Endothelial cell of umbilical vein (primary cell): ENCODE measurements at regions not wholly inside any gene's neighbourhood (a gene's known extent, or its start where the extent isn't known, plus 50 kb on each side); places are given as distances from the start of the nearest gene placed in this dataset.

ENCODE experiments used
- BruUV-seq: library from RNA; stranded (reverse); fragments of 400-500 nt; replicated peaks from 2 replicates; lab custom pipeline; 2021; lab: Mats Ljungman, UMichigan
- CTCF ChIA-PET: fragments of 300-600, 350-600 bp; sonication (Branson Sonifier 250); formaldehyde crosslinking; loops from one replicate; lab custom pipeline; 2021; ENCODE audit warnings: antibody characterized with exemption, inconsistent platforms; lab: Charles Lee
- POLR2A ChIA-PET: fragments of 300-600, 350-600 bp; sonication (Branson Sonifier 250); formaldehyde crosslinking; loops from one replicate; lab custom pipeline; 2021; ENCODE audit warnings: antibody characterized with exemption, inconsistent platforms; lab: Charles Lee
- DNase-seq: peaks from one replicate; pipeline ENCODE4 v3.0.0-alpha.2; 2011; ENCODE audit warnings: low read depth, low spot score
- FAIRE-seq: peaks from 2 replicates; lab custom pipeline; 2011; peaks lifted over from hg19 to GRCh38; lab: Jason Lieb, UNC
- H2AFZ ChIP-seq: 2 replicates; pipeline ENCODE4 v1.6.0; 2012; ENCODE audit warnings: low read depth, low read length, control low read depth, inconsistent platforms
- H3K27ac ChIP-seq: 2 replicates; pipeline ENCODE4 v1.5.1; 2011; ENCODE audit warnings: low read depth, mild to moderate bottlenecking, control low read depth, low read length, moderate library complexity; ENCODE audit not compliant: insufficient read depth
- H3K27me3 ChIP-seq, 2 experiments: 2 replicates each; pipeline versions ENCODE4 v1.6.0 to v1.6.1; 2011; ENCODE audit warnings: low read length in 2 of 2, mixed read lengths in 1 of 2; ENCODE audit not compliant: control insufficient read depth in 2 of 2, insufficient read depth in 2 of 2
- H3K36me3 ChIP-seq, 2 experiments: 2 replicates in 1 of 2; 3 replicates in 1 of 2; pipeline ENCODE4 v1.5.1; 2011; ENCODE audit warnings: low read length in 2 of 2, mild to moderate bottlenecking in 1 of 2, moderate library complexity in 1 of 2; ENCODE audit not compliant: control insufficient read depth in 2 of 2, insufficient read depth in 2 of 2; ENCODE audit errors: extremely low read depth in 1 of 2
- H3K4me1 ChIP-seq: 3 replicates; pipeline ENCODE4 v1.5.1; 2011; ENCODE audit warnings: mild to moderate bottlenecking, low read length; ENCODE audit not compliant: control insufficient read depth, insufficient read depth; ENCODE audit errors: extremely low read depth
- H3K4me2 ChIP-seq: 2 replicates; pipeline ENCODE4 v1.6.1; 2011; ENCODE audit warnings: low read length, control low read depth, mixed read lengths; ENCODE audit not compliant: insufficient read depth
- H3K4me3 ChIP-seq, 3 experiments: fragments of 200-600 bp in 1 of 3; sonication (generic), shearing (Covaris generic) in 1 of 3; replicated peaks in 1 of 3; 2 replicates each; pipeline ENCODE4 v1.5.1; 2011 to 2016; ENCODE audit warnings: control low read depth in 3 of 3, low read length in 3 of 3, mild to moderate bottlenecking in 2 of 3, inconsistent platforms in 1 of 3, low read depth in 1 of 3, moderate library complexity in 1 of 3; ENCODE audit not compliant: insufficient read depth in 1 of 3
- H3K79me2 ChIP-seq: 2 replicates; pipeline ENCODE4 v1.6.0; 2012; ENCODE audit warnings: low read length, inconsistent platforms; ENCODE audit not compliant: control insufficient read depth, insufficient read depth
- H3K9ac ChIP-seq: replicated peaks from 2 replicates; pipeline ENCODE3; 2011; ENCODE audit warnings: low read length, control low read depth; ENCODE audit not compliant: insufficient read depth; ENCODE audit errors: extremely low read depth
- H3K9me1 ChIP-seq: replicated peaks from 3 replicates; pipeline ENCODE4 v1.6.0; 2011; ENCODE audit warnings: mild to moderate bottlenecking, low read length; ENCODE audit not compliant: control insufficient read depth, insufficient read depth; ENCODE audit errors: extremely low read depth
- H3K9me3 ChIP-seq: replicated peaks from 2 replicates; pipeline ENCODE4 v1.5.1; 2012; ENCODE audit warnings: low read length, inconsistent platforms; ENCODE audit not compliant: control insufficient read depth, insufficient read depth
- H4K20me1 ChIP-seq: replicated peaks from 2 replicates; pipeline ENCODE3; 2011; ENCODE audit warnings: mild to moderate bottlenecking, low read length; ENCODE audit not compliant: control insufficient read depth, insufficient read depth; ENCODE audit errors: extremely low read depth
- CTCF ChIP-seq, 2 donors: IDR thresholded peaks; 1 replicate in 1 of 2; 2 replicates in 1 of 2; pipeline ENCODE4 v1.5.1; 2011; ENCODE audit warnings: low read length in 2 of 2, mild to moderate bottlenecking in 2 of 2, moderate library complexity in 2 of 2, control low read depth in 1 of 2, inconsistent platforms in 1 of 2, low read depth in 1 of 2; ENCODE audit not compliant: insufficient read depth in 1 of 2; ENCODE audit errors: extremely low read depth in 1 of 2
- EZH2 ChIP-seq: IDR thresholded peaks from 2 replicates; pipeline ENCODE4 v1.6.1; 2012; ENCODE audit warnings: borderline replicate concordance, low read depth, mild to moderate bottlenecking, moderate library complexity, low read length, inconsistent platforms; ENCODE audit not compliant: severe bottlenecking
- FOS ChIP-seq: IDR thresholded peaks from 2 replicates; pipeline ENCODE4 v1.6.1; 2011; ENCODE audit warnings: mild to moderate bottlenecking, low read length, moderate library complexity, borderline replicate concordance; ENCODE audit not compliant: insufficient read depth
- GATA2 ChIP-seq: IDR thresholded peaks from 2 replicates; pipeline ENCODE4 v1.7.0; 2011; ENCODE audit warnings: low read depth, mild to moderate bottlenecking, moderate library complexity, mixed read lengths, low read length; ENCODE audit not compliant: insufficient read length, insufficient read depth
- JUN ChIP-seq: IDR thresholded peaks from 2 replicates; pipeline ENCODE4 v1.6.1; 2011; ENCODE audit warnings: borderline replicate concordance, low read depth; ENCODE audit not compliant: insufficient read length, insufficient read depth
- MAX ChIP-seq: IDR thresholded peaks from 2 replicates; pipeline ENCODE4 v1.6.1; 2011; ENCODE audit not compliant: insufficient read depth, insufficient read length
- MYC ChIP-seq: IDR thresholded peaks from one replicate; pipeline ENCODE4 v1.6.1; 2011; ENCODE audit warnings: mild to moderate bottlenecking, low read depth, low read length
- POLR2A ChIP-seq: IDR thresholded peaks from 2 replicates; pipeline ENCODE4 v1.6.1; 2012; ENCODE audit warnings: low read depth, mild to moderate bottlenecking, control low read depth, low read length
- POLR2AphosphoS5 ChIP-seq: IDR thresholded peaks from 2 replicates; pipeline ENCODE4 v1.6.1; 2012; ENCODE audit warnings: low read depth, mild to moderate bottlenecking, control low read depth, low read length, moderate library complexity; ENCODE audit not compliant: insufficient read depth
- dilution Hi-C: fragments of 300-500 bp; cut with MboI; formaldehyde crosslinking; loops from one replicate; pipeline ENCODE4 v1.15.0; 2019; ENCODE audit warnings: low sequenced_read_pairs; ENCODE audit not compliant: extremely low pct_ligation_motif_present
- intact Hi-C: fragments of 100-400 bp; cut with micrococcal nuclease; formaldehyde crosslinking; loops from one replicate; pipeline ENCODE4 v1.10.0; 2022

- FAIRE-seq (no peak), DNase-seq (no peak)
- Histone ChIP-seq H3K27ac (no peak overlapping the region), H3K36me3 (no peaks in the 10 kb centered on the region), H3K9me1 (no peaks in the 10 kb centered on the region), H3K9me3 (no peaks in the 10 kb centered on the region), H4K20me1 (no peaks in the 10 kb centered on the region), H3K4me3 (no peak overlapping the region), H2AFZ (no peak overlapping the region), H3K9ac (no peak overlapping the region), H3K4me2 (no peak overlapping the region), H3K27me3 (no peaks in the 10 kb centered on the region), H3K4me1 (no peaks in the 10 kb centered on the region), H3K79me2 (no peaks in the 10 kb centered on the region)
- CTCF ChIA-PET, result interaction anchor here (1.3 to 11.4 kb wide), 2 partner anchors 55 to 78 kb away, joined by 3 to 252 read pairs; no protein-coding TSS in a partner anchor
- BruUV-seq, result no TSS peak
- intact Hi-C loops, result no loop called here
- POLR2A ChIA-PET, result no interaction called here
- dilution Hi-C loops, result loop anchor here (25.0 kb wide), 1 partner anchor 92 kb away; no protein-coding TSS in a partner anchor
- TF ChIP-seq POLR2AphosphoS5 (no peak), FOS (no peak), MAX (no peak), MYC (no peak), POLR2A (no peak), GATA2 (no peak), JUN (no peak), CTCF (IDR thresholded peaks at IDR 0.05; ENCODE audit: extremely low read depth in 1 of 2, insufficient read depth in 1 of 2, low read depth in 1 of 2, low read length in 2 of 2) (no peak), EZH2 (no peak)
Measured at GRCh38 chr5:170178814-170179213, 54.0 kb upstream of the C5orf58 start.
